ENCODE measurements at regions not wholly inside any gene's neighbourhood (a gene's known extent, or its start where the extent isn't known, plus 50 kb on each side); places are given as distances from the start of the nearest gene placed in this dataset.

GRCh38 chr2:64327129-64327509 lies 126.8 kb upstream of the LGALSL start:
- Histone ChIP-seq H3K4me3 (replicated peaks; ENCODE audit: insufficient read depth, low read length) (no peak overlapping the region), H3K27me3 (ENCODE audit: insufficient read depth, poor library complexity, severe bottlenecking) (peaks cover 3% of the 10 kb centered on the region), H3K27ac (replicated peaks) (peak overlapping the region; percentile 66)
- TF ChIP-seq, protein P1, sequence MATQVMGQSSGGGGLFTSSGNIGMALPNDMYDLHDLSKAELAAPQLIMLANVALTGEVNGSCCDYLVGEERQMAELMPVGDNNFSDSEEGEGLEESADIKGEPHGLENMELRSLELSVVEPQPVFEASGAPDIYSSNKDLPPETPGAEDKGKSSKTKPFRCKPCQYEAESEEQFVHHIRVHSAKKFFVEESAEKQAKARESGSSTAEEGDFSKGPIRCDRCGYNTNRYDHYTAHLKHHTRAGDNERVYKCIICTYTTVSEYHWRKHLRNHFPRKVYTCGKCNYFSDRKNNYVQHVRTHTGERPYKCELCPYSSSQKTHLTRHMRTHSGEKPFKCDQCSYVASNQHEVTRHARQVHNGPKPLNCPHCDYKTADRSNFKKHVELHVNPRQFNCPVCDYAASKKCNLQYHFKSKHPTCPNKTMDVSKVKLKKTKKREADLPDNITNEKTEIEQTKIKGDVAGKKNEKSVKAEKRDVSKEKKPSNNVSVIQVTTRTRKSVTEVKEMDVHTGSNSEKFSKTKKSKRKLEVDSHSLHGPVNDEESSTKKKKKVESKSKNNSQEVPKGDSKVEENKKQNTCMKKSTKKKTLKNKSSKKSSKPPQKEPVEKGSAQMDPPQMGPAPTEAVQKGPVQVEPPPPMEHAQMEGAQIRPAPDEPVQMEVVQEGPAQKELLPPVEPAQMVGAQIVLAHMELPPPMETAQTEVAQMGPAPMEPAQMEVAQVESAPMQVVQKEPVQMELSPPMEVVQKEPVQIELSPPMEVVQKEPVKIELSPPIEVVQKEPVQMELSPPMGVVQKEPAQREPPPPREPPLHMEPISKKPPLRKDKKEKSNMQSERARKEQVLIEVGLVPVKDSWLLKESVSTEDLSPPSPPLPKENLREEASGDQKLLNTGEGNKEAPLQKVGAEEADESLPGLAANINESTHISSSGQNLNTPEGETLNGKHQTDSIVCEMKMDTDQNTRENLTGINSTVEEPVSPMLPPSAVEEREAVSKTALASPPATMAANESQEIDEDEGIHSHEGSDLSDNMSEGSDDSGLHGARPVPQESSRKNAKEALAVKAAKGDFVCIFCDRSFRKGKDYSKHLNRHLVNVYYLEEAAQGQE (IDR thresholded peaks at IDR 0.05; ENCODE audit: insufficient replicate concordance, low read depth): no peak
- TF ChIP-seq CTCF (IDR thresholded peaks at IDR 0.05; ENCODE audit: insufficient read depth, low read length) (no peak), SPI1 (IDR thresholded peaks at IDR 0.05; ENCODE audit: borderline replicate concordance, low read depth) (no peak), GABPA (IDR thresholded peaks at IDR 0.05; ENCODE audit: low read depth) (no peak), POLR2AphosphoS5 (IDR thresholded peaks at IDR 0.05; ENCODE audit: low read depth) (no peak)
- DNase-seq (ENCODE audit: low read depth in 1 of 2, low spot score in 1 of 2): no peak

DNA sequence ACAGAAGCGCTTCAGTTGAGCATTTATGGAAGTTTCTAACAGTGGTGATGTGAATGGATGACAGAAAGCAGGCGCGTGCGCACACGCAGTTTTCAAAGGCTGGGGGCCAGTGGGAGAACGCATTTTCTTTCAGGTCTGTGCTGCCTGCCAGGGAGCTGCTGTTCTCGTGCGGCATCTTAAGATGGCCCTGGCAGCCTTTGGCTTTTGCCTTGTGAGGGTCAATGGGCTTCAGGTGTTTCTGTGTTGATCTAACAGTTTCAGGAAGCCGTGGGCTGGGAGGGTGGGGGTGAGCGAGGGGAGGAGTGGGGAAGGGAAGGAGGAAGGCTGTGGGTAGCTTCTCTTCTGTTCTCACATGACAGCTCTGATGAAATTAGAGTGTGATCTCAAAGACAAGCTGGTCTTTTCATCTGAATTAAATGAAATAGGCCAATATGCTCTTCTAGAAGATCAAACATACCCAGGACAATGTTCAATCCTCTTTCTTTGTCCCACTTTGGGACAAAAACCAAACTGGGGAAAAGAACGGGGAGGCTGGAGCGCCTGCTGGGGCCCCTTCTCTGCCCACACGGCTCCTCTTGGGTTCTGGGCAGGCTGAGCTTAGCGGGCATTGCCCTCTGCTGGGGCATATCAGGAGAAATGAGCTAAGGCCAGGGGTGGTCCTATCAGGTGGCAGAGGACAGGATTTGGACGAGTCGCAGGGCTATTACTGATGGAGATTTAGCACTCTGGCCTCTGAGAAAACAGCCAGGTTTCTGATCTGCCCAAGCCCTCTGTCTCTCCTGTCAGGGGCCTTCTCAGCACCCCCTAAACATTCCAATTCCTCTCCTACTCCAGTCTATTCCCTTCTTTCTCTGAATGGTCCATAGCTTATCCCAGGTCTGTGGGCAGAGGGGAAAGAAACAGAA lies 126.2 kb upstream of the LGALSL start:
- peak overlapping the region; percentile 66 for H3K27ac ChIP-seq (replicated peaks)
- peak; percentile 46 to 77 for DNase-seq (ENCODE audit: low read depth in 1 of 2, low spot score in 1 of 2)
- TF ChIP-seq, protein P1 (IDR thresholded peaks at IDR 0.05; ENCODE audit: insufficient replicate concordance, low read depth): no peak
- TF ChIP-seq CTCF (IDR thresholded peaks at IDR 0.05; ENCODE audit: insufficient read depth, low read length): peak; percentile 1
- TF ChIP-seq POLR2AphosphoS5 (IDR thresholded peaks at IDR 0.05; ENCODE audit: low read depth): no peak
- no peak for TF ChIP-seq GABPA (IDR thresholded peaks at IDR 0.05; ENCODE audit: low read depth)
- peak; percentile 1; the same call in 1 of the 2 replicates for TF ChIP-seq SPI1 (IDR thresholded peaks at IDR 0.05; ENCODE audit: borderline replicate concordance, low read depth)
- peak overlapping the region; percentile 23 for H3K4me3 ChIP-seq (replicated peaks; ENCODE audit: insufficient read depth, low read length)
- peaks cover 3% of the 10 kb centered on the region for H3K27me3 ChIP-seq (ENCODE audit: insufficient read depth, poor library complexity, severe bottlenecking)

DNA sequence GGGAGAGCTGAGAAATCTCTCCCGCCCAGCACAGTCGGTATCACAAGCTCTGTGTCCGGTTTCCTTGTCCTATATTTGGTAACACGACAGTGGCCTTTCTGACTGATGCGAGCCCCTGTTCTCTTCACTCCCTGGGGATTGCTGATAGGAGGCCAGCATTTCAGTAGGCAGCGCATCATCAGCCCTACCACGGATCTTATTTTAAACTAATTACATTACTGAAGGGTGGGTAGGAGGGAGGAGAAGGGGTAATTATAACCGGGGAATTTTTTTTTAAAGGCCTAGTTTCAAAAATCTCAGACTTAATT lies 125.6 kb upstream of the LGALSL start:
- Histone ChIP-seq H3K27me3 (ENCODE audit: insufficient read depth, poor library complexity, severe bottlenecking) (peaks cover 3% of the 10 kb centered on the region), H3K4me3 (replicated peaks; ENCODE audit: insufficient read depth, low read length) (no peak overlapping the region), H3K27ac (replicated peaks) (no peak overlapping the region; the same call in 1 of the 2 replicates)
- DNase-seq (ENCODE audit: low read depth in 1 of 2, low spot score in 1 of 2): no peak
- TF ChIP-seq POLR2AphosphoS5 (IDR thresholded peaks at IDR 0.05; ENCODE audit: low read depth): no peak
- no peak for TF ChIP-seq CTCF (IDR thresholded peaks at IDR 0.05; ENCODE audit: insufficient read depth, low read length)
- no peak for TF ChIP-seq SPI1 (IDR thresholded peaks at IDR 0.05; ENCODE audit: borderline replicate concordance, low read depth)
- TF ChIP-seq, protein P1 (IDR thresholded peaks at IDR 0.05; ENCODE audit: insufficient replicate concordance, low read depth): no peak
- TF ChIP-seq GABPA (IDR thresholded peaks at IDR 0.05; ENCODE audit: low read depth): no peak
